T-helper 1 cell (primary cell): ENCODE measurements at regions not wholly inside any gene's neighbourhood (a gene's known extent, or its start where the extent isn't known, plus 50 kb on each side); places are given as distances from the start of the nearest gene placed in this dataset.
"Not testable (repeated sequence)": the region's sequence is repeated elsewhere in the genome, so short reads cannot be mapped to it uniquely, and the experiment has no call there.

Experiments used
- DNase-seq, 5 donors: peaks; one replicate each; pipeline ENCODE4 v3.0.0-alpha.2; 2012 to 2020

- DNase-seq, result not testable (repeated sequence)
Measured at GRCh38 chr4:118504927-118505326, 152.1 kb upstream of the PRSS12 start.

DNA sequence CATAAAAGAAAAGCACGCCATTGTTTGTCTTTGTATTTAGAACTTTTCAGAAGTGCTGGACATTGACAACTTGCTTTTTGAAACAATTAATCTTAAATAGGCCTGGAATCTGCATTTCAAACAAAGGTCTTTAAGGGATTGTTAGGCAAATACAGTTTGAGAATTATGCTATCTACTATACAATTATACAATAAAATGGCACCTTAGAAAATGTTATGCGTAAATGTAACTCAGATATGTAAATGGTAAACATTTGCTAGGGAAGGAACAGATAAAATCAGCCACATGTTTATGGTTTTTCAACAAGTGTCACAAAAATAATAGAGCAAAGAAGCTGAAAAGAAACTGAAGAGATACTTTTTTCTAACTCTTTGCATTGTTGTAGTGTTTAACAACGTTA lies 152.7 kb upstream of the PRSS12 start:
- DNase-seq, result not testable (repeated sequence)

DNA sequence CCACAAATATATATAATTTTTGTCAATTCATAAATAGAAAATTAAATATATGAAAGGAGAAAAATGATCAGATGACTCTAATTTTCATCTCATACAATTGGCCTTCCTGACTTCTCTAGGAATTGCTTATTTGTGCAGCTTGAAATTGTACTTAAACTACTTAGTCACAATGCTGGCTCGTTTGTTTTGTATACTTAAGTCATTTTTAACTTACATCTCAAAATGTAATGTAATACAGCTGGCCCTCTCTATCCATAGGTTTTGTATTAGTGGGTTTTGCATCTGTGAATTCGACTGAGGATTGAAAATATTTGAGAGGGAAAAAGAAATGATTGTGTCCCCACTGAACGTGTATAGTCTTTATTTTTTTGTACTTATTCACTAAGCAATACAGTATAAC lies 160.1 kb upstream of the PRSS12 start:
- DNase-seq, result not testable (repeated sequence)

- not testable (repeated sequence) for DNase-seq
Measured at GRCh38 chr4:118514332-118514731, 161.5 kb upstream of the PRSS12 start.

GRCh38 chr4:118516107-118516506 lies 163.3 kb upstream of the PRSS12 start:
- not testable (repeated sequence) for DNase-seq

DNA sequence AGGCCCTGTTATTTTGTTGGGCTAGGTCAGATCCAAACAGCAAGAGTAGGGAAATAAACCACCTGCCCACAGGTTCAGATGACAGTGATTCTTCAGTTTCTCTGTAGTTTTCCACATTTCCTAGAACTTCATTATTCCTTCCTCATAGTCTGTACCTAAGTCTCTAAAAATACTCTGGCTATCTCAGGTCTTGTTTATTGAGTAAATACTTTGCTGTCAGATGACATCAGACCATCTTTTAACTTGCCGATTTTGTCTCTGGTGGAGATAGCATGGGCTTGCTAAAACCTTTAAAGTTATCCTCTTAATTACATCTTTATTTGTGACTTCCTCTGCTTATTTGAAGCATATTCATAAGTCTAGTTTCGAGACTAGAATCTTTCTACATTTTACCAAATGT lies 155.1 kb upstream of the METTL14 start:
- not testable (repeated sequence) for DNase-seq

DNA sequence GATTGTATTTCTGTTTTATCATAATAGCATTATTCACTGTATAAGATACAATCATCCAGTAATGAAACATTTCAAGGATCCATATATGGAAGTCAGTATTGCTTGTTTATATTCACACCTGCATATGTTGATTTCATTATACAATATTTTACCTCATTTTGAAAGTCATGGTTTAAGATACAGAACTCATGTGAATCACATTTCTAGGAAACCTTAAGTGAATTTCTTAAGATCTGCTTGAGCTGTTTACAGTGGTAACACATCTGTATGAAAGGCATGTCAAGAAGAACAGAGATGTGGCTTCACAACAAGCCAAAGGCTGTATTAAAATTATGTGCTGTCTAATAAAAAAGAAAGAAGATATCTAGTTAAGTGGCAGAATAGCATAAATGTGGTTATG lies 153.2 kb upstream of the METTL14 start:
- not testable (repeated sequence) for DNase-seq

DNA sequence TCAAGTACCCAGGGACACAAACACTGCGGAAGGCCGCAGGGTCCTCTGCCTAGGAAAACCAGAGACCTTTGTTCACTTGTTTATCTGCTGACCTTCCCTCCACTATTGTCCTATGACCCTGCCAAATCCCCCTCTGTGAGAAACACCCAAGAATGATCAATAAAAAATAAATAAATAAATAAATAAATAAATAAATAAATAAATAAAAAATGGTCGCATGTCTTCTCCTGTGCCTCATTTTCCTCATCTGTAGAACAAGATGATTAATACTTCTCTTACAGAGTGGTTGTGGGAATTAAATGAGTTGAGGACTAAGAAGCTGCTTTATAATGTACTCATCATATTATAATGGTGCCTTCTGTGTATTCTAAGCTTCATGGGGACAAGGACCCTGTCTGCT lies 149.4 kb upstream of the METTL14 start:
- DNase-seq, result not testable (repeated sequence)

- not testable (repeated sequence) for DNase-seq
Measured at GRCh38 chr4:118539412-118540077, 145.6 kb upstream of the METTL14 start.

- not testable (repeated sequence) for DNase-seq
Measured at GRCh38 chr4:118556576-118556975, 128.6 kb upstream of the METTL14 start.

DNA sequence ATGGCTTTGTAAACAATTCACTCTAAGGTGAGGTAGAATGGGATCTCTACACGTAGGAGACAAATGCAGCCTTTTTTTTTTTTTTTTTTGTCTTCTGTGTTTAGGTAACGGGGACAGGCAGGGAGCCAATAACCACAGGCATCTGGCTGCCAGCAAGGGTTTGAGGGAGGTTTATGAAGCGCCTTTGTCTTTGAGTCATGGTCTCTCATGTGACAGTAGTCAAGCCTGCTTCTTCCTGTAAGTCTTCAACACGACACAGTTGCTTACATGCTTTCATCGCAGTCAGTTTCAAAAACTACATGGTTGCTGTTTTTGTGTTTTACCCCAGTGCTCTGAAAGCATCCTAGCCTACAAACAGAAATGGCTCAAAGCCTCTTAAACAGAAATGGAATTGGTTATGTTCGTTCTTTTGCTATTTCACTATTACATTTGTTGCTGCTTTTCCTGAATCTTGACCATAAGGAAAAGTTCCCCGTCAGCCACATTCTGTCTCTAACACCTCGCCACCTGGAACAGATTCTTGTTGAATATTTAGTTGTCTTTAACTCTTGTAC lies 127.8 kb upstream of the METTL14 start:
- peak in 1 of 5 donors; percentile 21 for DNase-seq

DNA sequence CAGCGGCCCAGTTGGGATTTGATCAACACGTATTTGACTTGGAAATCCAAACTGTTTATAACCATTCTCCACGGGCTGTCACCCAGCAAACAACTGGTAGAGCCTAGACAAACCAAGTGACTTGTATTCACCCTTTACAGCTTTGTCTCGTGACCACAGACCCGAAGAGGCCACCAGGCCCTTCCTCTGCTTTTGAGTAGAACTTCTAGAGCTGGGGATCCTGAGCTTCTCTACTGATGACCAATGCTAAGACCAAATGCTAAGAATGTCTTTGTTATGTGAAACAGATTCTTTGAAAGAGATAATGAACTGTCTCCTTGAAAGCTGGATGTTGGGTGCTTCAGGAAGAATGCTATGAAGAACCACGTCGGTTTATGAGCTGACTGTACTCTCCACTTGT lies 127.0 kb upstream of the METTL14 start:
- DNase-seq, result not testable (repeated sequence)

- not testable (repeated sequence) for DNase-seq
Measured at GRCh38 chr4:118561559-118561958, 123.6 kb upstream of the METTL14 start.

GRCh38 chr4:118566003-118566513 lies 119.1 kb upstream of the METTL14 start:
- not testable (repeated sequence) for DNase-seq

GRCh38 chr4:118572991-118573390 lies 112.2 kb upstream of the METTL14 start:
- not testable (repeated sequence) for DNase-seq

DNA sequence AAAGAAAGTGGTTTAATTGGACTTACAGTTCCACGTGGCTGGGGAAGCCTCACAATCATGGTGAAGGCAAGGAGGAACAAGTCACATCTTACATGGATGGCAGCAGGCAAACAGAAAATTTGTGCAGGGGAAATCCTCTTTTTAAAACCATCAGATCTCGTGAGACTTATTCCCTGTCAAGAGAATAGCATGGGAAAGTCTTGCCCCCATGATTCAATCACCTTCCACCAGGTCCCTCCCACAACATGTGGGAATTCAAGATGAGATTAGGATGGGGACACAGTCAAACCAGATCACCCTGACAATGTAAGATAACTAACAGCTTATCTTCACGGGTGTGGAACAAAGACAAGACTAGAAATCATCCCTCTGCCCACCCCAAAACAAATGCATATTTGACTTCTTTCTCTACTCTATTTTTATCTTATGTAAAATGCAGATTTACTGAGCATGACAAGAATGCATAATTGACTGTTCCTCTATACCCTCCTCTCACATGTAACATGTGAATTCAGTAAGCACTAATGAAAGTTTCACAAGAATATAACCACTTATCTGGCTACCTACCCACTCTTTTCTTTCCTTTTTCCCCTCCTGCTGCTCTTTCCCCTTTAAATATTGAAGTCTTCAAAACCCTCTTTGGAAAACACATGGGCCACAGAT lies 110.8 kb upstream of the METTL14 start:
- DNase-seq, result not testable (repeated sequence)

- DNase-seq, result not testable (repeated sequence)
Measured at GRCh38 chr4:118575057-118575456, 110.1 kb upstream of the METTL14 start.

GRCh38 chr4:118575726-118576125 lies 109.5 kb upstream of the METTL14 start:
- DNase-seq, result not testable (repeated sequence)

DNA sequence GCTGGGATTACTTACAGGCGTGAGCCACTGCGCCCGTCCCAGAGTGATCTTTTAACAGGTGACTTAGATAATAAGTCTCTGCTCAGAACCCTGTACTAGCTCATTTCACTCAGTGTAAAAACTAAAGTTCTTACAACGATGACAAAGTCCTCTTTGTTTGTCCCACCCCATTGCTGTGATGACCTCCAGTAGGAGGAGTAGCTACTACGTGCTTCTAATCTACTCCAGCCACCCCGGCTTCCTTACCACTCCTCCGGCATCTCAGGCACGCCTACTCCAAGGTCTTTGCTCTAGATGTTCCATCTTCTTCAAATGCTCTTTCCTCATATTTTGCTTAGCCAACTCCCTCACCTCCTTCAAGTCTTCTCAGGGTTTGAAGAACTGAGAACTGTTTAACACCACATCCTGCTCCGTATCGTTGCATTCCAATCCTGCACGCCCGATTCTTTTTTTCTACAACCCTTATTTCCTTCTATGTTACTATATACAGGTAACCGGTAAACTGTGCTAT lies 108.4 kb upstream of the METTL14 start:
- DNase-seq, result not testable (repeated sequence)

- no peak for DNase-seq
Measured at GRCh38 chr4:118585015-118585414, 100.2 kb upstream of the METTL14 start.

- DNase-seq, result no peak
Measured at GRCh38 chr4:118586357-118586790, 98.8 kb upstream of the METTL14 start.

DNA sequence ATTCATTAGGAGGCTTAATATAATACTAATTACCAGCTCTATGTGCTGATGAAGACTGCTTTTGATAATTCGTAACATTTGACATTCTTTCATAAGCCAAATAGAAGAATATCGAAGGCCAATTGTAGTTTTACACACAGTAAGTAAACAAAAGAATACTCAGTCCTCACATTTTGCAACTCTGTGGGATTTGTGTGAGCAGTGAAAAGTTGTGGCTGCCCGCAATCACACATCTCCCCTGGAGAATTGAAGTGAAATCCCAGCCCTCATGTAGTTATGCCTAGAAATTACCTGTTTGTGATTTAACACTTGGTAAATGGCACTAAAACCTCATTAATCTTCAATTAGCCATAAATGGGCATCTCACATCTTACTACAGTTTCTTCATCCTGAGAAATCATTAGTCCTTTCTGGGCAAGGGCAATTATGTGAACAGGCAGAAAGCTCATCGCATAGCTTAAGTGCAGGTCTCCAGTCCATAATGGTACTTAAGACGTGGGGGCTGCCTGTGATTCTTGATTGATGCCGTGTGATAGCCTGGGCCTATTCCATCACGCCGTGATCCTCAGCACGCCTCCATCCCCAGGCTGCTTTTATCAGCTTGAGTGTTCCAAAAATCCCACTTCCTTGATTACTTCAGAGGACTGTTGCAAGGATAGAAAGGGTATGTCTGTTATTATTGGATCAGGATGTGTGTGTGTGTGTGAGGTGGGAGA lies 97.9 kb upstream of the METTL14 start:
- DNase-seq, result no peak

- no peak for DNase-seq
Measured at GRCh38 chr4:118587946-118588345, 97.2 kb upstream of the METTL14 start.
